ENCODE measurements at regions not wholly inside any gene's neighbourhood (a gene's known extent, or its start where the extent isn't known, plus 50 kb on each side); places are given as distances from the start of the nearest gene placed in this dataset.

GRCh38 chr7:17010637-17011300, 129.0 kb upstream of the AGR3 start:
- Histone ChIP-seq H3K9me3 (no peaks in the 10 kb centered on the region), H3K27me3 (no peaks in the 10 kb centered on the region), H3K4me3 (no peak overlapping the region), H3K4me1 (peaks cover 0 to 31% (median 9%) of the 10 kb centered on the region in 3 donors), H3K27ac (peak overlapping the region in 1 of 4 donors; percentile 45), H3K36me3 (no peaks in the 10 kb centered on the region)
- WGBS, 2 donors = 22 to 78% methylated on average over 2 of the region's 2 CpGs
- DNase-seq = no peak
- intact Hi-C loops (cut with DNase I) = no loop called here
- TF ChIP-seq CTCF (IDR thresholded peaks at IDR 0.05) = no peak
- no peak for TF ChIP-seq POLR2A (IDR thresholded peaks at IDR 0.05)

GRCh38 chr7:17013204-17013603, 131.4 kb upstream of the AGR3 start:
- H3K4me1 ChIP-seq = peaks cover 0 to 24% (median 9%) of the 10 kb centered on the region in 3 donors

GRCh38 chr7:17014686-17015085, 132.9 kb upstream of the AGR3 start:
- 90 to 92% methylated on average over 8 of the region's 8 CpGs for WGBS, 2 donors
- Histone ChIP-seq H3K36me3 (no peaks in the 10 kb centered on the region), H3K9me3 (no peaks in the 10 kb centered on the region), H3K4me3 (no peak overlapping the region), H3K27ac (no peak overlapping the region), H3K27me3 (no peaks in the 10 kb centered on the region), H3K4me1 (peaks cover 0 to 15% (median 4%) of the 10 kb centered on the region in 3 donors)
- intact Hi-C loops (cut with DNase I) = no loop called here
- TF ChIP-seq CTCF (IDR thresholded peaks at IDR 0.05) = no peak
- TF ChIP-seq POLR2A (IDR thresholded peaks at IDR 0.05) = no peak
- no peak for DNase-seq

More at GRCh38 chr7:17013204-17013603, 131.4 kb upstream of the AGR3 start:
- no peak overlapping the region for H3K27ac ChIP-seq
- 80 to 91% methylated on average over 3 of the region's 3 CpGs for WGBS, 2 donors
- DNase-seq = no peak
- no peaks in the 10 kb centered on the region for H3K27me3 ChIP-seq
- H3K36me3 ChIP-seq = no peaks in the 10 kb centered on the region
- TF ChIP-seq CTCF (IDR thresholded peaks at IDR 0.05) (no peak), POLR2A (IDR thresholded peaks at IDR 0.05) (no peak)
- H3K9me3 ChIP-seq = no peaks in the 10 kb centered on the region
- no peak overlapping the region for H3K4me3 ChIP-seq
- intact Hi-C loops (cut with DNase I) = no loop called here

GRCh38 chr7:17015598-17016031, 133.8 kb upstream of the AGR3 start:
- Histone ChIP-seq H3K36me3 (no peaks in the 10 kb centered on the region), H3K27ac (peak overlapping the region in 2 of 4 donors; percentile 41 to 52), H3K27me3 (no peaks in the 10 kb centered on the region), H3K4me1 (peaks cover 0 to 12% (median 3%) of the 10 kb centered on the region in 3 donors), H3K9me3 (no peaks in the 10 kb centered on the region), H3K4me3 (no peak overlapping the region)
- TF ChIP-seq CTCF (IDR thresholded peaks at IDR 0.05) (no peak), POLR2A (IDR thresholded peaks at IDR 0.05) (no peak)
- intact Hi-C loops (cut with DNase I) = no loop called here
- no peak for DNase-seq
- WGBS, 2 donors = 56 to 76% methylated on average over 4 of the region's 4 CpGs

GRCh38 chr7:17016402-17017010, 134.7 kb upstream of the AGR3 start:
- Histone ChIP-seq H3K9me3 (no peaks in the 10 kb centered on the region), H3K4me1 (peaks cover 0 to 17% (median 10%) of the 10 kb centered on the region in 3 donors), H3K27ac (no peak overlapping the region), H3K27me3 (no peaks in the 10 kb centered on the region), H3K4me3 (no peak overlapping the region), H3K36me3 (no peaks in the 10 kb centered on the region)
- DNase-seq = no peak
- intact Hi-C loops (cut with DNase I) = no loop called here
- TF ChIP-seq POLR2A (IDR thresholded peaks at IDR 0.05) (no peak), CTCF (IDR thresholded peaks at IDR 0.05) (no peak)
- 87 to 100% methylated on average over 2 of the region's 2 CpGs for WGBS, 2 donors
